NCI-H82 treated with DMSO at 0.1 percent for 48 hours (cell line): ENCODE measurements at regions not wholly inside any gene's neighbourhood (a gene's known extent, or its start where the extent isn't known, plus 50 kb on each side); places are given as distances from the start of the nearest gene placed in this dataset.
A peak's percentile ranks its signal among the peaks of the same experiment; 100 is the strongest.

ENCODE experiments used
- DNase-seq: peaks from one replicate; lab custom pipeline; 2025; ENCODE audit not compliant: unreplicated experiment; lab: John Stamatoyannopoulos, UW

GRCh38 chr12:85352016-85352415, 72.0 kb downstream of the ALX1 start:
- DNase-seq = no peak

GRCh38 chr12:85356596-85357385, 76.8 kb downstream of the ALX1 start:
- no peak for DNase-seq

- DNase-seq = no peak
Measured at GRCh38 chr12:85357609-85358008, 77.6 kb downstream of the ALX1 start.

GRCh38 chr12:85358715-85359114, 78.7 kb downstream of the ALX1 start:
- no peak for DNase-seq

GRCh38 chr12:85363382-85364190, 83.6 kb downstream of the ALX1 start:
- DNase-seq = no peak

GRCh38 chr12:85367936-85368335, 87.9 kb downstream of the ALX1 start:
- no peak for DNase-seq

- DNase-seq = no peak
Measured at GRCh38 chr12:85369365-85370154, 89.5 kb downstream of the ALX1 start.

GRCh38 chr12:85373045-85373444, 93.0 kb downstream of the ALX1 start:
- no peak for DNase-seq

- DNase-seq = no peak
Measured at GRCh38 chr12:85374981-85375380, 95.0 kb downstream of the ALX1 start.

GRCh38 chr12:85385406-85385805, 105.4 kb downstream of the ALX1 start:
- DNase-seq = no peak

- no peak for DNase-seq
Measured at GRCh38 chr12:85390266-85390665, 110.2 kb downstream of the ALX1 start.

- no peak for DNase-seq
Measured at GRCh38 chr12:85392508-85392907, 112.5 kb downstream of the ALX1 start.

- peak; percentile 28 for DNase-seq
Measured at GRCh38 chr12:85393606-85394005, 113.6 kb downstream of the ALX1 start.

GRCh38 chr12:85394065-85394464, 114.0 kb downstream of the ALX1 start:
- no peak for DNase-seq

- DNase-seq = no peak
Measured at GRCh38 chr12:85394809-85395208, 114.8 kb downstream of the ALX1 start.

- DNase-seq = no peak
Measured at GRCh38 chr12:85405262-85405661, 125.2 kb downstream of the ALX1 start.

- DNase-seq = no peak
Measured at GRCh38 chr12:85405781-85406522, 125.9 kb downstream of the ALX1 start.

GRCh38 chr12:85413266-85413665, 133.2 kb downstream of the ALX1 start:
- no peak for DNase-seq

GRCh38 chr12:85422762-85423161, 142.7 kb downstream of the ALX1 start:
- no peak for DNase-seq

- DNase-seq = no peak
Measured at GRCh38 chr12:85423947-85424346, 143.9 kb downstream of the ALX1 start.
